Astrocyte (in vitro differentiated cells and primary cell): ENCODE measurements at regions not wholly inside any gene's neighbourhood (a gene's known extent, or its start where the extent isn't known, plus 50 kb on each side); places are given as distances from the start of the nearest gene placed in this dataset.

Source experiments
- DNase-seq: peaks from one replicate; pipeline ENCODE4 v3.0.0-alpha.2; 2010; ENCODE audit warnings: low read depth
- FAIRE-seq: peaks from 2 replicates; lab custom pipeline; 2011; peaks lifted over from hg19 to GRCh38; lab: Jason Lieb, UNC
- H2AFZ ChIP-seq: 2 replicates; pipeline ENCODE4 v1.6.0; 2012; ENCODE audit warnings: low read depth, low read length, inconsistent platforms
- H3K27ac ChIP-seq: 2 replicates; pipeline ENCODE4 v1.5.1; 2011; ENCODE audit warnings: low read depth, low read length, inconsistent platforms
- H3K27me3 ChIP-seq: 2 replicates; pipeline ENCODE4 v1.6.0; 2011; ENCODE audit warnings: low read length, inconsistent platforms; ENCODE audit not compliant: insufficient read depth
- H3K36me3 ChIP-seq: 2 replicates; pipeline ENCODE4 v1.5.1; 2011; ENCODE audit warnings: low read length, inconsistent platforms; ENCODE audit not compliant: insufficient read depth
- H3K4me1 ChIP-seq: 2 replicates; pipeline ENCODE4 v1.5.1; 2011; ENCODE audit warnings: low read length, inconsistent platforms; ENCODE audit not compliant: insufficient read depth
- H3K4me2 ChIP-seq: 2 replicates; pipeline ENCODE4 v1.6.0; 2012; ENCODE audit warnings: low read length, inconsistent platforms
- H3K4me3 ChIP-seq: 2 replicates; pipeline ENCODE4 v1.5.1; 2011; ENCODE audit warnings: low read depth, mild to moderate bottlenecking, low read length, inconsistent platforms; ENCODE audit not compliant: insufficient read depth
- H3K79me2 ChIP-seq: 2 replicates; pipeline ENCODE4 v1.6.0; 2012; ENCODE audit warnings: mild to moderate bottlenecking, low read length, inconsistent platforms; ENCODE audit not compliant: insufficient read depth
- H3K9ac ChIP-seq: 2 replicates; pipeline ENCODE4 v1.6.0; 2012; ENCODE audit warnings: mild to moderate bottlenecking, low read length, inconsistent platforms
- H3K9me3 ChIP-seq: 2 replicates; pipeline ENCODE4 v1.5.1; 2012; ENCODE audit warnings: low read depth, mild to moderate bottlenecking, low read length, inconsistent platforms; ENCODE audit not compliant: insufficient read depth
- H4K20me1 ChIP-seq: 2 replicates; pipeline ENCODE4 v1.6.0; 2012; ENCODE audit warnings: low read length, inconsistent platforms; ENCODE audit not compliant: insufficient read depth
- H3K27ac Mint-ChIP-seq: one replicate; pipeline ENCODE4 v1.8.0; 2021; ENCODE audit warnings: mild to moderate bottlenecking, mixed read lengths; ENCODE audit not compliant: unreplicated experiment
- H3K27me3 Mint-ChIP-seq: one replicate; pipeline ENCODE4 v1.8.0; 2021; ENCODE audit warnings: low read depth, mixed read lengths; ENCODE audit not compliant: unreplicated experiment
- H3K36me3 Mint-ChIP-seq: one replicate; pipeline ENCODE4 v1.8.0; 2021; ENCODE audit warnings: low read depth, mixed read lengths; ENCODE audit not compliant: unreplicated experiment
- H3K4me1 Mint-ChIP-seq: one replicate; pipeline ENCODE4 v1.8.0; 2021; ENCODE audit warnings: low read depth, mixed read lengths; ENCODE audit not compliant: unreplicated experiment
- H3K4me3 Mint-ChIP-seq: one replicate; pipeline ENCODE4 v1.8.0; 2021; ENCODE audit warnings: mild to moderate bottlenecking, moderate library complexity, mixed read lengths; ENCODE audit not compliant: unreplicated experiment
- H3K9me3 Mint-ChIP-seq: one replicate; pipeline ENCODE4 v1.8.0; 2021; ENCODE audit warnings: mild to moderate bottlenecking, mixed read lengths; ENCODE audit not compliant: unreplicated experiment
- CTCF ChIP-seq: IDR thresholded peaks from 2 replicates; pipeline ENCODE4 v1.5.1; 2011; ENCODE audit warnings: low read depth, mild to moderate bottlenecking, inconsistent platforms, low read length, moderate library complexity; ENCODE audit not compliant: insufficient read depth
- EZH2 ChIP-seq: IDR thresholded peaks from 2 replicates; pipeline ENCODE4 v1.6.1; 2012; ENCODE audit warnings: mild to moderate bottlenecking, low read length, inconsistent platforms; ENCODE audit not compliant: insufficient read depth

- Histone ChIP-seq H3K4me2 (no peak overlapping the region), H2AFZ (no peak overlapping the region), H3K36me3 (no peaks in the 10 kb centered on the region), H3K79me2 (peaks cover 90% of the 10 kb centered on the region), H3K27me3 (no peaks in the 10 kb centered on the region), H4K20me1 (peaks cover 66% of the 10 kb centered on the region), H3K27ac (no peak overlapping the region), H3K4me1 (peaks cover 20% of the 10 kb centered on the region), H3K4me3 (no peak overlapping the region), H3K9ac (no peak overlapping the region), H3K9me3 (no peaks in the 10 kb centered on the region)
- H3K4me1 Mint-ChIP-seq: peaks cover 9% of the 10 kb centered on the region
- H3K36me3 Mint-ChIP-seq: no peaks in the 10 kb centered on the region
- no peak overlapping the region for H3K4me3 Mint-ChIP-seq
- peaks cover under 1% of the 10 kb centered on the region for H3K27me3 Mint-ChIP-seq
- no peak overlapping the region for H3K27ac Mint-ChIP-seq
- no peak for FAIRE-seq
- no peaks in the 10 kb centered on the region for H3K9me3 Mint-ChIP-seq
- no peak for DNase-seq
- TF ChIP-seq CTCF (no peak), EZH2 (no peak)
Observed at GRCh38 chr11:33478111-33478573, 221.0 kb downstream of the HIPK3 start.

GRCh38 chr11:33476945-33477606, 219.9 kb downstream of the HIPK3 start:
- TF ChIP-seq CTCF: no peak
- no peak for TF ChIP-seq EZH2
- Histone ChIP-seq H3K4me2 (peak overlapping the region; percentile 6), H2AFZ (no peak overlapping the region), H3K4me1 (peaks cover 20% of the 10 kb centered on the region), H3K4me3 (no peak overlapping the region), H3K36me3 (no peaks in the 10 kb centered on the region), H3K79me2 (peaks cover 90% of the 10 kb centered on the region), H3K27ac (no peak overlapping the region), H3K27me3 (no peaks in the 10 kb centered on the region), H4K20me1 (peaks cover 73% of the 10 kb centered on the region), H3K9me3 (no peaks in the 10 kb centered on the region), H3K9ac (no peak overlapping the region)
- Mint-ChIP-seq H3K27me3 (peaks cover 6% of the 10 kb centered on the region), H3K36me3 (no peaks in the 10 kb centered on the region), H3K9me3 (no peaks in the 10 kb centered on the region), H3K4me1 (peaks cover 9% of the 10 kb centered on the region), H3K4me3 (no peak overlapping the region), H3K27ac (no peak overlapping the region)
- DNase-seq (no peak), FAIRE-seq (no peak)

- Mint-ChIP-seq H3K27ac (no peak overlapping the region), H3K9me3 (no peaks in the 10 kb centered on the region), H3K27me3 (peaks cover 6% of the 10 kb centered on the region), H3K36me3 (no peaks in the 10 kb centered on the region), H3K4me1 (peaks cover 10% of the 10 kb centered on the region), H3K4me3 (no peak overlapping the region)
- Histone ChIP-seq H4K20me1 (peaks cover 84% of the 10 kb centered on the region), H3K4me1 (peaks cover 28% of the 10 kb centered on the region), H3K79me2 (peaks cover 89% of the 10 kb centered on the region), H3K27me3 (no peaks in the 10 kb centered on the region), H2AFZ (no peak overlapping the region), H3K4me2 (peak overlapping the region; percentile 32), H3K4me3 (no peak overlapping the region), H3K27ac (no peak overlapping the region), H3K9me3 (no peaks in the 10 kb centered on the region), H3K9ac (no peak overlapping the region), H3K36me3 (no peaks in the 10 kb centered on the region)
- TF ChIP-seq CTCF: no peak
- no peak for TF ChIP-seq EZH2
- DNase-seq: peak; percentile 60
- no peak for FAIRE-seq
Observed at GRCh38 chr11:33475993-33476392, 218.8 kb downstream of the HIPK3 start.
